Medulla oblongata (tissue), 1 donor: ENCODE measurements at regions not wholly inside any gene's neighbourhood (a gene's known extent, or its start where the extent isn't known, plus 50 kb on each side); places are given as distances from the start of the nearest gene placed in this dataset.

Experiments
- DNase-seq: peaks from one replicate; pipeline ENCODE4 v3.0.0-alpha.2; 2015; ENCODE audit errors: extremely low spot score

GRCh38 chr9:127553793-127554192, 58.3 kb upstream of the STXBP1 start:
- no peak for DNase-seq

- DNase-seq: no peak
Observed at GRCh38 chr9:127554966-127555839, 56.9 kb upstream of the STXBP1 start.

GRCh38 chr9:127555840-127556820, 55.9 kb upstream of the STXBP1 start:
- peak; percentile 33 for DNase-seq

GRCh38 chr9:127556871-127557270, 55.2 kb upstream of the STXBP1 start:
- DNase-seq: no peak

- DNase-seq: peak; percentile 39
Observed at GRCh38 chr9:127557466-127557869, 54.6 kb upstream of the STXBP1 start.

- DNase-seq: no peak
Observed at GRCh38 chr9:127557998-127558546, 54.0 kb upstream of the STXBP1 start.

GRCh38 chr9:127558581-127559246, 53.4 kb upstream of the STXBP1 start:
- no peak for DNase-seq

- no peak for DNase-seq
Observed at GRCh38 chr9:127559247-127559680, 52.8 kb upstream of the STXBP1 start.

GRCh38 chr9:127561491-127562278, 50.4 kb upstream of the STXBP1 start:
- DNase-seq: no peak
